Nephron progenitor cell (in vitro differentiated cells): ENCODE measurements at regions not wholly inside any gene's neighbourhood (a gene's known extent, or its start where the extent isn't known, plus 50 kb on each side); places are given as distances from the start of the nearest gene placed in this dataset.

Experiments
- DNase-seq: peaks from one replicate; pipeline ENCODE4 v3.0.0; 2021
- H3K27ac Mint-ChIP-seq: 2 replicates; pipeline ENCODE4 v1.8.0; 2021; ENCODE audit warnings: mild to moderate bottlenecking, moderate library complexity, mixed read lengths
- H3K27me3 Mint-ChIP-seq: 2 replicates; pipeline ENCODE4 v1.8.0; 2021; ENCODE audit warnings: mild to moderate bottlenecking, low read depth, mixed read lengths; ENCODE audit not compliant: poor library complexity
- H3K36me3 Mint-ChIP-seq: 2 replicates; pipeline ENCODE4 v1.8.0; 2021; ENCODE audit warnings: low read depth, mixed read lengths
- H3K4me1 Mint-ChIP-seq: 2 replicates; pipeline ENCODE4 v1.8.0; 2021; ENCODE audit warnings: mixed read lengths
- H3K4me3 Mint-ChIP-seq: 2 replicates; pipeline ENCODE4 v1.8.0; 2021; ENCODE audit warnings: mild to moderate bottlenecking, moderate library complexity, mixed read lengths
- H3K9me3 Mint-ChIP-seq: 2 replicates; pipeline ENCODE4 v1.8.0; 2021; ENCODE audit warnings: mild to moderate bottlenecking, moderate library complexity, mixed read lengths
- CTCF ChIP-seq: fragments of 200-600 bp; sonication (generic); IDR thresholded peaks from 2 replicates; pipeline ENCODE4 v1.5.0; 2021; ENCODE audit warnings: antibody characterized with exemption

GRCh38 chr1:4024811-4025210 is 124.7 kb upstream of the C1orf174 start:
- no peaks in the 10 kb centered on the region for H3K36me3 Mint-ChIP-seq
- no peak overlapping the region for H3K27ac Mint-ChIP-seq
- no peak for DNase-seq
- no peak overlapping the region for H3K4me3 Mint-ChIP-seq
- H3K9me3 Mint-ChIP-seq = peaks cover 4% of the 10 kb centered on the region
- peaks cover 22% of the 10 kb centered on the region for H3K27me3 Mint-ChIP-seq
- H3K4me1 Mint-ChIP-seq = peaks cover 18% of the 10 kb centered on the region
- no peak for TF ChIP-seq CTCF

GRCh38 chr1:4025752-4026151 is 125.7 kb upstream of the C1orf174 start:
- no peak for DNase-seq
- Mint-ChIP-seq H3K36me3 (no peaks in the 10 kb centered on the region), H3K4me1 (peaks cover 12% of the 10 kb centered on the region), H3K9me3 (peaks cover 10% of the 10 kb centered on the region), H3K27me3 (peaks cover 18% of the 10 kb centered on the region), H3K4me3 (no peak overlapping the region), H3K27ac (no peak overlapping the region)
- TF ChIP-seq CTCF = no peak

GRCh38 chr1:4027008-4027407 is 126.9 kb upstream of the C1orf174 start:
- H3K27ac Mint-ChIP-seq = no peak overlapping the region
- TF ChIP-seq CTCF = no peak
- H3K36me3 Mint-ChIP-seq = no peaks in the 10 kb centered on the region
- H3K4me1 Mint-ChIP-seq = peaks cover 12% of the 10 kb centered on the region
- peaks cover 12% of the 10 kb centered on the region for H3K27me3 Mint-ChIP-seq
- no peak overlapping the region for H3K4me3 Mint-ChIP-seq
- DNase-seq = no peak
- H3K9me3 Mint-ChIP-seq = peaks cover 18% of the 10 kb centered on the region

GRCh38 chr1:4027492-4028138 is 127.5 kb upstream of the C1orf174 start:
- H3K27me3 Mint-ChIP-seq = peaks cover 10% of the 10 kb centered on the region
- TF ChIP-seq CTCF = no peak
- H3K4me1 Mint-ChIP-seq = peaks cover 14% of the 10 kb centered on the region
- no peaks in the 10 kb centered on the region for H3K36me3 Mint-ChIP-seq
- H3K4me3 Mint-ChIP-seq = no peak overlapping the region
- no peak overlapping the region for H3K27ac Mint-ChIP-seq
- peaks cover 18% of the 10 kb centered on the region for H3K9me3 Mint-ChIP-seq
- no peak for DNase-seq

- TF ChIP-seq CTCF = no peak
- DNase-seq = no peak
- Mint-ChIP-seq H3K4me1 (peaks cover 19% of the 10 kb centered on the region), H3K27me3 (peaks cover 11% of the 10 kb centered on the region), H3K36me3 (no peaks in the 10 kb centered on the region), H3K4me3 (no peak overlapping the region), H3K27ac (no peak overlapping the region), H3K9me3 (peaks cover 18% of the 10 kb centered on the region)
Observed at GRCh38 chr1:4028139-4028501, 128.0 kb upstream of the C1orf174 start.

GRCh38 chr1:4029376-4029775 is 129.3 kb upstream of the C1orf174 start:
- Mint-ChIP-seq H3K9me3 (peaks cover 18% of the 10 kb centered on the region), H3K36me3 (no peaks in the 10 kb centered on the region), H3K27ac (no peak overlapping the region), H3K4me3 (no peak overlapping the region), H3K4me1 (peaks cover 24% of the 10 kb centered on the region), H3K27me3 (peaks cover 19% of the 10 kb centered on the region)
- no peak for DNase-seq
- no peak for TF ChIP-seq CTCF
